ENCODE measurements at regions not wholly inside any gene's neighbourhood (a gene's known extent, or its start where the extent isn't known, plus 50 kb on each side); places are given as distances from the start of the nearest gene placed in this dataset.
"Not testable (repeated sequence)": the region's sequence is repeated elsewhere in the genome, so short reads cannot be mapped to it uniquely, and the experiment has no call there.

DNA sequence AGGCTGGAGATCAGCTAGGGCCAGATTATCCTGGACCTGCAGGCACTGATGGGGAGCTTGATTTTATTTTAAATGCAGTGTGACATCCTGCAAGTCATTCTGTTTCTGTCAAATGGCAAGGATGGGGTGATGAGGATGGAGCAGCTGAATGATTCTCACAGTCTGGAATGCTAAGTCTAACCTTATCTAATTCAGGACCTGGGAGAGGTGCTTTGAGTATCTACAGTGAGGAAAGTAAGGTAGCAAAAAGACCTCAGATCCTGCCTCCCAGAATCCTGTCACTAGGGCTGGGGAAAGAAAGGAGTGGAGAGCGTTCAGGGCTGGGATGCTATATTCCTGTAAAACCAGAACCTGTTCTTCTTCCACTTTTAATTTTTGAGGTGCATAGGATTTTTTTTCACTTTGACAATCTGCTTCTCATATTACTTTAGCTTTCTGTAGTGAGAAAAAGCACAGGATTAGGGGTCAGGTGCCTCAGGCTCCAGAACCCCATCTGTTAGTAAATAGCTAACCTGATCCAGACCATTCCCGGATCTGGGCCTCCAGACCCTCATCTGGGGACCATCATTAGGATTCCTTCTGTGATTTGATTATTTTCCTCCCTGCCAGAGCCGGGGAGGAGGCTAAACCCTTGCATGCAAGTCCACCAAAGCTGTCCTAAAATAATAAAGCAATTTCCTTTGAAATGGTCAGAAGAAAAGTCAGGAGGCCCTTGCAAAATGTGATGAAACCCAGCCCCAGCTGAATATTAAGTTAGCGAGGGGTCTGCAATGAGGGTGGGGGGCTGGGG lies 54.7 kb downstream of the ASCL1 start:
- no peak for DNase-seq

DNA sequence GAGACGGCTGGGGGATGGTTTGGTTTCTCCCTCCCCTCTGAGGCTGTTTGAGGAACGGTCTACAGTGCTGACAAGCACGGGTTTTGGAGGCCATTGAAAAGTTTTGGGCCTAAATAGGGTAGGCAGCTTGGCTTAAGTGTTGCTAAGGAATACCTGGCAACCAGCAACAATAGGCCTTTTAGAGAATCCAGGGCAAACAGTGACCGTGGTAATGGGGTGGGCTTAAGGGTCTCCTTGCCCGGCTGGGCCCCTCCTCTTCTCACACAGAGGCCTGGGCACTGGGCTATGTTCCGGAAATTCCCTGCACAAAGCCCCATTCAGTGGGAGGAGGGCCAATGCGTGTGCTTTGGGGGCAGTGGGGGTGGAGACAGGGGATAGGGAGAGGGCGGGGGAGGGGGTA lies 55.4 kb downstream of the ASCL1 start:
- DNase-seq: no peak

DNA sequence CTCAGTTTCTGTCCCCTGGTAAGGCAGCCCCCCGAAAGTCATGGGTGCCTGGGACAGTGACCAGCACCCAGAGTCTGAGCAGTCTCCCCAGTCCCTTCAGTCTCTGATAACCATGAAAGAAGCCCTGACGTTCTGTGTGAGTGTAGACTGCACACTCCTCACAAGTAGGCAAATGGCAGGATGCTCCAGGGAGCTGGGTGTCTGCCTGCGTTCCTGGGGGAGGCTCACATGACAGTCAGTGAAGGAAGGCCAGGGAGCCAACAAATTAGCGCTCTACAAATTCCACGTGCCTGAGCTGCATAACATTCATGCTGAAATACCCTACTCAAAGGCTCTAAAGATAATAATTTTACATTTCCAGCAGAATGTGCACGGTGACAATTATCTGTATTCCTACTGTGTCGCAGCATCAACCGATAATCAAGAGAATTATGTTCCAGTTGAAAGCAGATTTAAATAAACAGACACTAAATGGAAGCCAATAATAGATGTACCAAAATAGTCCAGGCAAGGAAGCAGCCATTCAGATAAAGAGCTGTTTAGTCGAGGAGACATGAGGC lies 56.3 kb downstream of the ASCL1 start:
- DNase-seq: no peak

DNA sequence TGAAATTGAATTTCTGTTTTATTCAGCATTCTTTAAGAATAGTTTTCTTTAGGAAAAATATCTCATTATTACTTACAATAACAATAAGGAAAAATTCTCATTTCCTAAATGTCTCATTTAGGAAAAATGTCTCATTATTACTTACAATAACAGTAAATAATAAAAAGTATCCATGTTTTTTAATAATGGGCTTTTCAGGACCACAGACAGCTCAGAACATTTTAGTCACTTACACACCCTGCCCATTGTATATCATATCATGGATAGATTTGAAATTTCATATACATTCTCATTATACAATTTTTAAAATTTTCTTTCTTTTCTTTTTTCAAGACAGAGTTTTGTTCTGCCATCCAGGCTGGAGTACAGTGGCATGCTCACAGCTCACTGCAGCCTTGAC lies 58.9 kb downstream of the ASCL1 start:
- no peak for DNase-seq

DNA sequence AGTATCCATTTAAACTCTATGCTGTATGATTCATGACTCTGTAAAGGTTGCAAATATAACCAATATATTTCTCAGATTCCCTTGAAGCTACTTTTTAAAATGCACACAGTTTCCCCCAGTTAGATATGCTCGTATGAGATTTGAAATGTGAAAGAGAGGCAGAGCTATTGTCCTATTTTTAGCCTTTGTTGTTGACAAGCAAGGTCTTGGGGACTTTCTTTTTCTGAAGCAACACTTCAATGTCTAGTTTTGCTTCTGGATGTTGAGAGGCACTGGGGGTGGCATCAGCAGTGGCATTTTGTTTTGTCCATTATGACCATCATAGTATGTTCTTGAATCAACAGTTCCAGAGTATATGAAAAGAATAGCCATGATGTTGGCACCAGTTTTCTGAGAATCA lies 63.4 kb downstream of the ASCL1 start:
- DNase-seq: no peak

DNA sequence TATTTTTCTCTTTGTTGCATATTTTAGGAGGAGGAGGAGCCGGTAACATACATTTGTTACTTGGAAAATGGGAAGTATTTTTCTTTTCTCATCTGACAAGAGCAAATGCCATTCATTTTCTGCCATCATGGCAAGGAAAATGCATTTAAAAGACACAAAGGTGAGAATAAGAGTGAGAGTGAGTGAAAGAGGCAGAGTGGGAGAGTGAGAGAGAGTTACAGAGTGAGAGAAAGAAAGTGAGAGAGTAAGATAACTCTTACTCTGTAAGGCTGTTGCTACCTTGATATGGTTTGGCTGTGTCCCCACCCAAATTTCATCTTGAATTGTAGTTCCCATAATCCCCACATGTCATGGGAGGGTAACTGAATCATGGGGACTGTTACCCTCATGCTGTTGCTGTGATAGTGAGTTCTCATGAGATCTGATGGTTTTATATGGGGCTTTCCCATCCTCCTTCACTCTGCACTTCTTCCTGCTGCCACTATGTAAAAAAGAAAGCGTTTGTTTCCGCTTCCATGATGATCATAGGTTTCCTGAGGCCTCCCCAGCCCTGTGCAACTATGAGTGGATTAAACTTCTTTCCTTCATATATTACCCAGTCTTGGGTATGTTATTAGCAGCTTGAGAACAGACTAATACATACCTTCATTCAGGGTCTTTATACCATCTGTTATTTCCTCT lies 64.2 kb downstream of the ASCL1 start:
- DNase-seq: no peak

DNA sequence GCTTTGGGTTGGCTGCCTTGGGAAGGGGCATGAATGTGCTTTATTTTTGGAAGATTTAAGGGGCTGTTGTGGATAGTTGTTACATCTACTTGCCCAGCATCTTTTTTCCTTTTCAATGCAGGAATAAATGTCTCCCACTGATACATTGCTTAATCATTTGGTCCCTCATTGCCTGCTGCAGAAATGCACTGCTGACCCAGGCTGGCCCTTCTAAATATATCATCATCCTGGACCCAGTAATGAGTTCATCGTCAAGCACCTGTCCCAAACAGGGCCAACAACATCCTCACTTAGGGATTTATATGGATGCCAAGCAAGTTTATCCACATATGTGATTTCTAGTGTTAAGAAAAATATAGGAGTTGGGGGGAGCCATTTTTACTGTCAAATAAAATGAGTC lies 67.2 kb downstream of the ASCL1 start:
- no peak for DNase-seq

DNA sequence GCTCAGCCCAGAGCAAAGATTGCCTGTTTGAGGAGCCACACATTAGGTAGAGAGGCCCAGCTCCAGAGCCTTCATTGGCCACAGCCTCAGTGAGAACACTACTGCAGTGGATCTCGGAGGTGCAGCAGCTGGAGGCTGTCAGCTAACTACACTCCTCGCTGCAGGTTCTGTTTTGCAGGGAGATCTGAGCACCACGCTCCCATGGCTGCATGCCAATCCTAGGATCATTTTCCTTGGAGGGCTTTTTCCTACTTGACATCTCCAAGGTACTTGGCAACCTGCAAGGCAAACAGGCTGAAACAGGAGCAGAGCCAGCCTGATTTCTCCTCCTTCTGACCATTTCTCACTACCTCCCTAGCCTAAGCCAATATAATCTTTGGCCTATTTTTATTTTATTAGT lies 69.2 kb downstream of the ASCL1 start:
- not testable (repeated sequence) for DNase-seq

DNA sequence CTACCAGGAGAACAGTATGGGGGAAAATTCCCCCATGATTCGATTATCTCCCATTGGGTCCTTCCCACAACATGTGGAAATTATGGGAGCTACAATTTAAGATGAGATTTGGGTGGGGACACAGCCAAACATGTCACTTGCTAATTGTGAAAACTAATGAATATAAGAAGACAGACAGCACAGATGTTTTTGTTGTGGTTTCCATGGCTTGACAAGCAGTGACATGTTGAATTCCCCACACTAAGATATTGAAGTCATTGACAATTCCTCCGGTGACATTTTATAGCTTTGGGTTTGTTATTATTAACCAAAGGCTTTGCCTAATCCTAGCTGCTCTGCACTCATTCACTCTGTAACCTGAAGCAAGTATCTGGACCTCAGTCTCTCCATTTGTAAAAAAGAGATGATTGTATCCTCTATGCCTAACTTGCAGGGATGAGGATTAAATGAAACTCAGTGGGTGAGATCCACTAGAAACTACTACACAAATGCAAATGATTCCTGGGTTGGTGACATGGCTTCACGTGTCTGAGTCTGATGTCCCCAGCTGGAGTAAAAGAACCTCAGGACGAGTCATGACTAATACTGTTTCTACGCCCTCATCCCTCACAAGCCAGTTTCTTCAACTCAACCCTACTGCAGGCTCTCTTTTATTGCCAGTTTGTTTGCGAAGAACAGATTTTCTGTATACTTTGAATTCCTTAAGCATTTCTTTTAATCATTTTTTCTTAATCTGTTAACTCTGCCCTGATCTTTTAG lies 71.6 kb downstream of the ASCL1 start:
- DNase-seq: no peak

DNA sequence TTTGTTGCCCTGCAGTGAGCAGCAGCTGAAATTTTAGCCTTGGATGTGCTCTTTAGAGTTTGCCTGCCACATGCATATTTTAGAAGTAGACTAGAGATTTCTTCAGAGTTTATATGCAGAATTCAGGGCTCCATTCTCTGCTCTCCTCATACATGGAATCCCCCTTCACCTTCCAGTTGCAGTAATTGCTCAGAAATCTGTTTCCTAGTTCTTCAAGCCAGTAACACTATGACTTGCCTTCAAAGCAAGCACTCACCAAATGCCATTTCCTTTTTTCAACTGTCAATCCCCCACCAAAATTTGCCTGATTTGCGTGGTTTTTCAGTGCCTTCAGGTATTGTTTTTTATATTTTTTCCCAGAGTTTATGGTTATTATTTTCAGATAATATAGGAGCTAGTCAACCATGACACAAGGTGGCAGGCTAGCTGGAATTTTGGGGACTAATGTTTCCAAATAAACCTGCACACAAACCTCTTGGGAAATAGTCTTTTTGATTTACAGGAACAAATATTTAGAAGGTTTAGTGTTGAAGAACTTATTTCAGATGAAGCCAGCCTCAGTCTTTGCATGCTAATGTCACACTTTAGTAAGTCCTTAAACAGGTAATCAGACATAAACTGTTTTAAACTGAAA lies 79.2 kb downstream of the ASCL1 start:
- no peak for DNase-seq

DNA sequence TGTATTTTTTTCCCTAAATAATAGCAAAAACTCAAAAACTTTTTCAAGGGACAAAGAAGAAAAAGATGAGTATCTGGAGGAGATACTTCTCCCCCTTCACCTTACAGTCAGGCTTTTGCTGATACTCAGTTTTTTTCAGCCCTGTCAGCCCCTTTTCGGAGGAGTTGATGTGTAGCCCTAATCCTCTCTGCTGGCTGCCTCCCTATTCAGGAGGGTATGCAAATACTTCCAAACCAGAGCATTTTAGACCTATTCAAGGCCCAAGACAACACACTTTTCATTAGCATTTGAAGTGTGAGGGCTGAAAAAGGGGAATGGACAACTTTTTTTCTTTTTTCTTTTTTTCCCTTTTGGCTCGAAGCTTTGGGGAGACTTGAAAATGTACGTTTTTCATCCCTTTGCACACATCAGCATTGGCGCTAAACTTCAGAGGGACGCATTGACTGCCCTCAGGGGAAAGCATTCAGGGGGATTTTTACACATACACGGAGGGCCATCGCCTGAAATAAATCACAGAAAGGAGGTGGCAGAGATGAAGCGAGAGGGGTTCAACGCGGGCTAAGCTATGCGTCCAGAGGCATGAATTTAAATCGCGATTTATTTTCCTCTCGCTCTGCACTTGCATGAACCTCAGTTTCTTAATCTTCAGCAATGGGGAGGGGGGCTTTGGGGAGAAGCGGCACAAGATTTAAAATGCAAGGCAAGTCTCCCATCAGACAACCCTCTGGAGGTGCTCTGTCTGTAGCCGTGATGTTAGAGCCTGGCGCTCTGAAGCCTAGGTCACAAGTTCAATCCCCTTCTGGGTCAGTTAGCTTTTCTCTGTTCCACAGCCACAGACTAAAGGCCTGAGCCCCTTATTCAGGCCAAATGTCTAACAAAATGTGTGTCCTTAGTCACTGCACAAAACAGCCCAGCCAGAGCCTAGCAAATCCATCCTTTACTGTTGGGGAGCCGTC lies 86.3 kb downstream of the ASCL1 start:
- peak in 1 of 2 experiments; percentile 1 for DNase-seq

DNA sequence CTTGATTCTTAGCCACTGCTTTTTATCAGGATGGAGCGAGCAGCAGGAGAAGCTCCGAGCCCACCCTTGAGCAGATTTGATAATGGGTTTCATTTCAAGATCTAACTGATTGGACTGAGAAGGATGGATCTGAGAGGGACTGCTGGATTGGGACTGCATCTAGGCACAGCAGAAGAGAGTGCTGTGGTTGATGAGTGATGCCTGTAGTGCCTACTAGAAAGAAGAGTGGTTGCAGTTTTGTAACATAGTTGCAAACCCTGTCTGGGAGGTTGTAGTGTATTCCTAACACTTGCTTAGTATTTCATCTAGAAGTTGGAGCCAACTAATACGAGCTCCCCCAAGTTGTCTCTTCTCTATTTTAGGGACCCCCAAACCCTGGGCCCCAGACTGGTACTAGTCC lies 88.7 kb downstream of the ASCL1 start:
- no peak for DNase-seq

DNA sequence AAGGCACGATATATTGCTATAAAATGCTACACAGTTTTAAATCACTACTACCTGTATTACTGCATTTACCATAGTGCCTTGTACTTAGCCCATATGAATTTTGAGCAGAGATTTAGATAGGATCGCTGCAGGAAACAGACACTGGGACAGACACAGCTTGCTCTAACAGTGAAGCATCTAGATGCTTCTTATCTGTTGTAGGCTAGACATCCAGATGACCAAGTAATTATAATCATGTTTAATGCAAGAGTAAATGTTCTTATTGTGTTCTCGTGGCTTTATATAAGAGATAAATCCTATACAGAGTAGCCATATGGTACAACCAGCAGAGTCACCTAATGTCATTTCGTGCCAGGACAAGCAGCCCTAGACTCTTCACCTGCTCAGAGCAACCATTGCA lies 92.8 kb downstream of the ASCL1 start:
- no peak for DNase-seq

DNA sequence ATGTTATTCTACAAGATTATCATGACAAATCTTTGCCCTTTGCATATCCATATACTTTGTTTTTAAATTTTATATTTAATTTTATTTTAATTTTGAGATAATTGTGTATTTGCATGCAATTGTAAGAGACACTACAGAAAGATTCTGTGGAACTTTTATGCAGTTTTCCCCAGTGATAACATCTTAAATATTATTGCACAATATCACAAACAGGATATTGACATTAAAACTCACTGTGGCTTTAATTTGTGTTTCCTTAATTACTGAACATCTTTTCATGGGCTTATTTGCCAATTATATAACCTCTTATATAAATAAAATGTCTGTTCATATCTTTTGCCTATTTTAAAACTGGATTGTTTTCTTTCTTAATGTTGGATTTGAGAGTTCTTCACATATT lies 95.6 kb downstream of the ASCL1 start:
- DNase-seq: no peak

DNA sequence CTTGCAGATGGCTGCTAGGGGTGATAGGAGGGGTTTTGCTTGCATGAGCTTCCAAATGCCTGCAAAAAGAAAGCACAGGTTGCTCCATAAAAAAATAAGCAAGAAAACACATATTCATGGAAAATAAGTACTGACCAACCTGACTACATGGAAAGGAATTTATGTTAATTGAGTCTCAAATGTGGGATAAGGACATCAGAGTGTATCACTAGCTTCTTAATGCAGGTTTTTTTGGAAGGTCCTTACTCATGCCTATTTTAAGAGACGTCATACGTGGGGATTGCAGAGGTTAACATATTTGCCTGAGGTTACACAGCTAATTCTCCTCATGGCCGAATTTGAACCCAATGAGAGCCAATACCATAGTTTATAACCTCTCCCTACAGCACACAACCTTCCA lies 116.2 kb downstream of the ASCL1 start:
- no peak for DNase-seq

DNA sequence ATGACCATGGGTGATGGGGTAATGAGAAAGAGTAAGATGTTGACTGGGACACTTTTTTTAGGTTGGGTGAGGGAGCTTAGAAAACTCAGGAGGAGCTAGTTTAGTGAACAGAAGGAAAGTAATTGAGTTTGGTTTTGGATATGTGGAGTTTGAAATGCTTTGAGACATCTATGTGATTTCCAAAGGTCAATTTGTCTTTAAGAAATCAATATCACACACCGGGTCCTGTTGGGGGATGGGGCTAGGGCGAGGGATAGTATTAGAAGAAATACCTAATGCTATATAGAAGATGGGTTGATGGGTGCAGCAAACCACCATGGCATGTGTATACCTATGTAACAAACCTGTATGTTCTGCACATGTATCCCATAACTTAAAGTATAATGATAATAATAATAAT lies 118.4 kb downstream of the ASCL1 start:
- no peak for DNase-seq

DNA sequence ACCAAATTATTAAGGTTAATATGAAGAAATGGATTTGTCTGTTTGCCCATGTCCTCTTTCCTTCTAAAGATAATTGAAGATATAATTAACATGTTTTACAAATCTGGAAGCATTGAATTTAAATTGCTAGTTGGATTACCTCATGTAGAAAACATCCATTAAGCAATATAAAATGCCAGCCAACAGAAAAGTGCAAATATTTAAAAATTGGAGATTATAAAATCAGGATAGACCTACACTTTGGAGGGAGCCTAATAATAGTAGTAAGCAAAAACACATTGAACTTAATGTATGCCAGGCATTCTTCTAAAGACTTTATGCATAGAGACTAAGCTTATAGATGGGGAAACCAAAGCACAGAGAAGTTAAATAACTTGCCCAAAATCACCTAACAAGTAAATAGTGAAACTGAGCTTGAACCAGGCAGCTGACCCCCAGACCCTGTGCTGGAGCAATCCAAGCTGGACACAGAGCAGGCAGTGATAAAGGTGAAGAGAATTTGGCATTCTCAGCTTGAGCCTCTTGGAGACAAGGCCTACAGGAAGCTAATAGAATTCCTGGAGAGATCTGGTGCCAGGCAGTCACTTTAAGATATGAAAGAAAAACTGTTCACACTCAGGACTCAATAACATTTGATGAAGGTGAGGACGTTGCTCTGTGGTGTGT lies 119.8 kb downstream of the ASCL1 start:
- no peak for DNase-seq

DNA sequence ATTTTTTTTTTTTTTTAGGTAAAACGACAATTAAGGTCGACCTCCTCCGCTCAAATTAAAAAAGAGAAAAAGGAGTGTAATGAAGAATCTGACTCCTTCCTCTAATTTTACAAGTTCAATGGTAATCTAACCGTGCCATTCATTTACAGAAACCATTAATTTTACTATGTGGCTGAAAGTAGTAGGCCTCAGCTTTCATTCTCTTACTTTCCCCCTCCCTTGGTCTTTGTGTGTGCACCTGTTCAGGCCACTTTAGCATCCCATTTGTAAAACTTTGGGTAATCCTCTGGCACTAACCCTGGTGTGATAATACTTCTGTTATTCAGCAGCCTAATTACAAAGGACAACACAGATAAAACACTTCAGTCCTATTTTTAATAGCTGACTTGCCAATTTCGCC lies 128.1 kb downstream of the ASCL1 start:
- no peak for DNase-seq

DNA sequence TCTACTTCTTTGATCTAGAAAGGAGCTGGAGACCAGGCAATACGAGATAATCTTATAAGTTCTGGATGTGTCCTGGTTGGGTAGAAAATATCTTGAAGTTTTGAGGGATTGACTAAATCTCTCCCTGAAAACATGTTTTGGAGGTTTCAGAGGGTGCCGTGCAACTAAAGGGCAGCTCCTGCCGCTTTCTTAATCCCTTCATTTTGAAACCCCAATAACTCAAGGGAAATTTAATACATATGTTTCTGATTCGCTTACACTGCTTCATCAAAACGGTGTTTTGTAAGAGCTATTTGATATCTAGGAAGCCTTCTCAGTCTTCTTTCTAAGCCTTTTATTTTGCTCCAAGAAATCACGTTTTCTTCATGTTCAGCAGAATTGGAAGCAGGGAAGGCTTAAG lies 129.0 kb downstream of the ASCL1 start:
- DNase-seq: no peak

DNA sequence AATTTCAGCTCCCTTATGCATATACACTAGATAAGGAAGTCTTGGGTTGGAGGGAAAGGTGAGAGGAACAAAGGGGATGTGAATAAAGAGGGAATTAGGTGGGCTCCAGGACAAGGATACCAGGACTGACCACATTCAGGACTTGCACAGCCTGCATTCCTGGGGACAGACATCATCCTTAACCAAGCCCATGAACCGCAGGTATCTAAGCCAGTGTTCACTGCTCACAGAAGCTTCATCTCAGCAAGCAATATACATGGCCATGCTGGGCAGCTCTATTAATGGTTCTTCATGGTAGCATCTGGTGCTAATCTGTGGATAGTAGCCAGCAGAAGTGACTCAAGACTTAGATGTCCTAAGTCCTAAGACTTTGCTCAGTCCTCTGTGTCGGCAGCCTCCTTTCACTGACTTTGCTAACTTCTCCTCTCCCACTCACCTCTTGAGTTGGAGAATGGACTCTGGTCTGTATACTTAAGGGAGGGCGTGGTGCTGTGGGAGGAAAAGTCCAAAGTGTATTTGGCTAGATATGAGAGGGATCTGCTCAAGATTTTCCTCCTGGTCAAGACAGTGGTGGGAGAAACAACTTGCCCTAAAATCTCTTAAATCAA lies 136.1 kb downstream of the ASCL1 start:
- no peak for DNase-seq

DNA sequence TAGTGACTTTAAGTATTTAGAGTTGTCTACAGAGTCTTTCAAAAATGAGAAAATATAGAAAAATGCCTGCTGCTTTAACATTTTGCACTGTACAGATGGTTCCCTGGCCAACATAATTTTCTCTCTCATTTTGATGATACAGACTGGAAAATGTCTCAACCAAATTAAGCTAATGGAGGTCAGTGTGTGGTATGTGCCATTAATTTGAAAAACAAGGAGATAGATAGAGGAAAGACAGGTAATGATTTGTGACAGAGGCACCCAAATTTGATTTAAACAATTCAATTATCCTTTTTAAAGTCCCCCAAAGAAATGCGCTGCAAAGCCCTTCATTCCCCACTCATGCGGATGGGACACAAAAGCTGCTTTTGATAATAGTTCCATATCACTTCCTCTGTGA lies 140.0 kb downstream of the ASCL1 start:
- DNase-seq: no peak

Measured in NCI-H526 (cell line).